Hematopoietic multipotent progenitor cell treated with erythropoietin and hydrocortisone succinate and interleukin-3 and kit ligand, for 8 days (in vitro differentiated cells): ENCODE measurements at regions not wholly inside any gene's neighbourhood (a gene's known extent, or its start where the extent isn't known, plus 50 kb on each side); places are given as distances from the start of the nearest gene placed in this dataset.
"Not testable (repeated sequence)": the region's sequence is repeated elsewhere in the genome, so short reads cannot be mapped to it uniquely, and the experiment has no call there.

Experiments
- DNase-seq: peaks from one replicate; pipeline ENCODE4 v3.0.0-alpha.2; 2015

- no peak for DNase-seq
Measured at GRCh38 chr6:135605278-135605790, 107.8 kb upstream of the AHI1 start.

GRCh38 chr6:135606392-135606791 is 108.9 kb upstream of the AHI1 start:
- DNase-seq, result no peak

- no peak for DNase-seq
Measured at GRCh38 chr6:135608031-135608430, 110.5 kb upstream of the AHI1 start.

GRCh38 chr6:135610192-135610591 is 112.7 kb upstream of the AHI1 start:
- DNase-seq, result not testable (repeated sequence)

- no peak for DNase-seq
Measured at GRCh38 chr6:135616655-135617054, 119.1 kb upstream of the AHI1 start.

- DNase-seq, result no peak
Measured at GRCh38 chr6:135617222-135617621, 119.7 kb upstream of the AHI1 start.

- DNase-seq, result no peak
Measured at GRCh38 chr6:135622081-135622480, 124.5 kb upstream of the AHI1 start.

GRCh38 chr6:135623979-135624378 is 126.4 kb upstream of the AHI1 start:
- DNase-seq, result no peak

GRCh38 chr6:135624402-135625295 is 127.1 kb upstream of the AHI1 start:
- no peak for DNase-seq

GRCh38 chr6:135626001-135626400 is 128.5 kb upstream of the AHI1 start:
- not testable (repeated sequence) for DNase-seq

GRCh38 chr6:135627092-135627715 is 129.7 kb upstream of the AHI1 start:
- DNase-seq, result no peak

GRCh38 chr6:135630789-135631376 is 133.3 kb upstream of the AHI1 start:
- DNase-seq, result no peak

GRCh38 chr6:135631821-135632220 is 134.3 kb upstream of the AHI1 start:
- DNase-seq, result no peak

GRCh38 chr6:135633573-135633972 is 136.0 kb upstream of the AHI1 start:
- no peak for DNase-seq

- no peak for DNase-seq
Measured at GRCh38 chr6:135637701-135638100, 140.2 kb upstream of the AHI1 start.

GRCh38 chr6:135638108-135638507 is 140.6 kb upstream of the AHI1 start:
- DNase-seq, result no peak

- DNase-seq, result no peak
Measured at GRCh38 chr6:135640048-135640447, 142.5 kb upstream of the AHI1 start.

GRCh38 chr6:135640449-135641111 is 143.0 kb upstream of the AHI1 start:
- DNase-seq, result no peak

GRCh38 chr6:135642912-135643311 is 145.4 kb upstream of the AHI1 start:
- DNase-seq, result no peak

GRCh38 chr6:135644394-135644793 is 146.9 kb upstream of the AHI1 start:
- no peak for DNase-seq

- DNase-seq, result no peak
Measured at GRCh38 chr6:135647521-135647920, 150.0 kb upstream of the AHI1 start.

GRCh38 chr6:135651964-135652755 is 154.6 kb upstream of the AHI1 start:
- peak; percentile 6 for DNase-seq
